ENCODE measurements at regions not wholly inside any gene's neighbourhood (a gene's known extent, or its start where the extent isn't known, plus 50 kb on each side); places are given as distances from the start of the nearest gene placed in this dataset.

DNA sequence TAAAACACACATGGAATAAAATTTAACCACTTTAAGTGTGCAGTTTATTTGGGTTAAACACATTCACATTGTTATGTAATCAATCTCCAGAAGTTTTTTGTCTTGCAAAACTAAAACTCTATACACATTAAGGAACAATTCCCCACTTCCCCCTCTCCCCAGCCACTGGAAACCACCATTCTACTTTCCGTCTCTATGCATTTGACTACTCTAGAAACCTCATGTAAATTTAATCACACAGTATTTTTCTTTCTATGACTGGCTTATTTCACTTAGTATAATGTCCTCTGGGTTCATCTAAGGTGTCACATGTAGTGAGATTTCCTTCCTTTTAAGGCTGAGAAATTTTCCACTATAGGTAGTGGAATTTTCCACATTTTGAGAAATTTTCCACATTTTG is 568.7 kb upstream of the UBE2E2 start:
- TF ChIP-seq CHD4 (IDR thresholded peaks at IDR 0.05; ENCODE audit: borderline replicate concordance) (no peak), BHLHE40 (IDR thresholded peaks at IDR 0.05; ENCODE audit: low read depth, low read length) (no peak), ZC3H11A (IDR thresholded peaks at IDR 0.05) (no peak), MYC (IDR thresholded peaks at IDR 0.05; ENCODE audit: borderline replicate concordance, low read length) (no peak), PHF8 (IDR thresholded peaks at IDR 0.05; ENCODE audit: borderline replicate concordance, low read depth) (no peak)
- TF ChIP-seq, protein P1, sequence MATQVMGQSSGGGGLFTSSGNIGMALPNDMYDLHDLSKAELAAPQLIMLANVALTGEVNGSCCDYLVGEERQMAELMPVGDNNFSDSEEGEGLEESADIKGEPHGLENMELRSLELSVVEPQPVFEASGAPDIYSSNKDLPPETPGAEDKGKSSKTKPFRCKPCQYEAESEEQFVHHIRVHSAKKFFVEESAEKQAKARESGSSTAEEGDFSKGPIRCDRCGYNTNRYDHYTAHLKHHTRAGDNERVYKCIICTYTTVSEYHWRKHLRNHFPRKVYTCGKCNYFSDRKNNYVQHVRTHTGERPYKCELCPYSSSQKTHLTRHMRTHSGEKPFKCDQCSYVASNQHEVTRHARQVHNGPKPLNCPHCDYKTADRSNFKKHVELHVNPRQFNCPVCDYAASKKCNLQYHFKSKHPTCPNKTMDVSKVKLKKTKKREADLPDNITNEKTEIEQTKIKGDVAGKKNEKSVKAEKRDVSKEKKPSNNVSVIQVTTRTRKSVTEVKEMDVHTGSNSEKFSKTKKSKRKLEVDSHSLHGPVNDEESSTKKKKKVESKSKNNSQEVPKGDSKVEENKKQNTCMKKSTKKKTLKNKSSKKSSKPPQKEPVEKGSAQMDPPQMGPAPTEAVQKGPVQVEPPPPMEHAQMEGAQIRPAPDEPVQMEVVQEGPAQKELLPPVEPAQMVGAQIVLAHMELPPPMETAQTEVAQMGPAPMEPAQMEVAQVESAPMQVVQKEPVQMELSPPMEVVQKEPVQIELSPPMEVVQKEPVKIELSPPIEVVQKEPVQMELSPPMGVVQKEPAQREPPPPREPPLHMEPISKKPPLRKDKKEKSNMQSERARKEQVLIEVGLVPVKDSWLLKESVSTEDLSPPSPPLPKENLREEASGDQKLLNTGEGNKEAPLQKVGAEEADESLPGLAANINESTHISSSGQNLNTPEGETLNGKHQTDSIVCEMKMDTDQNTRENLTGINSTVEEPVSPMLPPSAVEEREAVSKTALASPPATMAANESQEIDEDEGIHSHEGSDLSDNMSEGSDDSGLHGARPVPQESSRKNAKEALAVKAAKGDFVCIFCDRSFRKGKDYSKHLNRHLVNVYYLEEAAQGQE (IDR thresholded peaks at IDR 0.05): no peak
- TF ChIP-seq, protein P2, sequence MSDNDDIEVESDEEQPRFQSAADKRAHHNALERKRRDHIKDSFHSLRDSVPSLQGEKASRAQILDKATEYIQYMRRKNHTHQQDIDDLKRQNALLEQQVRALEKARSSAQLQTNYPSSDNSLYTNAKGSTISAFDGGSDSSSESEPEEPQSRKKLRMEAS (IDR thresholded peaks at IDR 0.05): no peak
- ChIA-PET POLR2A (no interaction called here), CTCF (no interaction called here)
- Histone ChIP-seq H3K4me3 (no peak overlapping the region), H3K27ac (no peak overlapping the region), H3K4me2 (no peak overlapping the region), H3K4me1 (no peaks in the 10 kb centered on the region), H3K9me3 (no peaks in the 10 kb centered on the region)
- ATAC-seq (no peak), DNase-seq (ENCODE audit: low read depth in 1 of 2, low spot score in 1 of 2) (no peak), FAIRE-seq (no peak)
- WGBS (ENCODE audit: missing lambda C conversion rate): 0% methylated on average over 1 of the region's 1 CpG

DNA sequence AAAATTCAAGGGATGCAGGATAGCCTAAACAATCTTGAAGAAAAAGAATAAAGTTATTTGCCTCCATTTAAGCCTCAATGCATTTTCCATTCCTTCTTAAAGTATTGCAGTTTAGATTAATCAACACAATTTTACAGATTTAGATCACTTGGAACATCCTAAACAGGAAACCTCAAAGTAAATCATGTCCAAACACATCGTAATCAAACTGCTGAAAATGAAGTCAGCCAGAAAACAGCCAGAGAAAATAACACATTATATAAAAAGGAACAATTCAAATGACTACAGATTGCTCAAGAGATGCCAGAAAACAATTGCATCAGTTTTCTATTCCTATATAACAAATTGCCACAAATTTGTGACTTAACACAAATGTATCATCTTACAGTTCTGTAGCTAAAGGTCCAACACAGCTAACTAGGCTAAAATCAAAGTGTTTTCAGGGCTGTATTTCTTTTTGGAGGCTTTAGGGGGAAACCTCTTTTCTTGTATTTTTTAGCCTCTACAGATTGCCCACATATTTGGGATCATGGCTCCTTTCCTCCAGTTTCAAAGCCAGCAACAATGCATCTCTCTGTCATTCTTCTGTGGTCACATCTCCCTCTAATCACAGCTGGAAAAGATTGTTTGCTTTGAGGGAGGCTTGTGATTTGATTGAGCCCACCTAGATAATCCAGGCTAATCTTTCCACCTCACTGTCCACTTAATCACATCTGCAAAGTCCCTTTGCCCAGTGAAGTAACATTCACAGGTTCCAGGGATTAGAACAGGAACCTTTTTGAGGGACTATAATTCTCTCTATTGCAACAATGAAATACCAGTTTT is 543.3 kb upstream of the UBE2E2 start:
- Histone ChIP-seq H3K4me3 (no peak overlapping the region), H3K9me3 (no peaks in the 10 kb centered on the region), H3K27ac (no peak overlapping the region), H3K4me1 (no peaks in the 10 kb centered on the region), H3K4me2 (no peak overlapping the region)
- WGBS (ENCODE audit: missing lambda C conversion rate): 3% methylated on average over 1 of the region's 1 CpG
- DNase-seq (ENCODE audit: low read depth in 1 of 2, low spot score in 1 of 2) (no peak), ATAC-seq (no peak), FAIRE-seq (no peak)
- TF ChIP-seq, protein P3, sequence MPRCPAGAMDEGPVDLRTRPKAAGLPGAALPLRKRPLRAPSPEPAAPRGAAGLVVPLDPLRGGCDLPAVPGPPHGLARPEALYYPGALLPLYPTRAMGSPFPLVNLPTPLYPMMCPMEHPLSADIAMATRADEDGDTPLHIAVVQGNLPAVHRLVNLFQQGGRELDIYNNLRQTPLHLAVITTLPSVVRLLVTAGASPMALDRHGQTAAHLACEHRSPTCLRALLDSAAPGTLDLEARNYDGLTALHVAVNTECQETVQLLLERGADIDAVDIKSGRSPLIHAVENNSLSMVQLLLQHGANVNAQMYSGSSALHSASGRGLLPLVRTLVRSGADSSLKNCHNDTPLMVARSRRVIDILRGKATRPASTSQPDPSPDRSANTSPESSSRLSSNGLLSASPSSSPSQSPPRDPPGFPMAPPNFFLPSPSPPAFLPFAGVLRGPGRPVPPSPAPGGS (IDR thresholded peaks at IDR 0.05): no peak
- TF ChIP-seq, protein P4, sequence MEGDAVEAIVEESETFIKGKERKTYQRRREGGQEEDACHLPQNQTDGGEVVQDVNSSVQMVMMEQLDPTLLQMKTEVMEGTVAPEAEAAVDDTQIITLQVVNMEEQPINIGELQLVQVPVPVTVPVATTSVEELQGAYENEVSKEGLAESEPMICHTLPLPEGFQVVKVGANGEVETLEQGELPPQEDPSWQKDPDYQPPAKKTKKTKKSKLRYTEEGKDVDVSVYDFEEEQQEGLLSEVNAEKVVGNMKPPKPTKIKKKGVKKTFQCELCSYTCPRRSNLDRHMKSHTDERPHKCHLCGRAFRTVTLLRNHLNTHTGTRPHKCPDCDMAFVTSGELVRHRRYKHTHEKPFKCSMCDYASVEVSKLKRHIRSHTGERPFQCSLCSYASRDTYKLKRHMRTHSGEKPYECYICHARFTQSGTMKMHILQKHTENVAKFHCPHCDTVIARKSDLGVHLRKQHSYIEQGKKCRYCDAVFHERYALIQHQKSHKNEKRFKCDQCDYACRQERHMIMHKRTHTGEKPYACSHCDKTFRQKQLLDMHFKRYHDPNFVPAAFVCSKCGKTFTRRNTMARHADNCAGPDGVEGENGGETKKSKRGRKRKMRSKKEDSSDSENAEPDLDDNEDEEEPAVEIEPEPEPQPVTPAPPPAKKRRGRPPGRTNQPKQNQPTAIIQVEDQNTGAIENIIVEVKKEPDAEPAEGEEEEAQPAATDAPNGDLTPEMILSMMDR (IDR thresholded peaks at IDR 0.05): no peak
- TF ChIP-seq MYC (IDR thresholded peaks at IDR 0.05; ENCODE audit: borderline replicate concordance, low read length) (no peak), KDM1A (IDR thresholded peaks at IDR 0.05; ENCODE audit: low read depth) (no peak), HOXB13 (CRISPR knock-in tag; IDR thresholded peaks at IDR 0.05; ENCODE audit: low read depth) (no peak), EHMT2 (IDR thresholded peaks at IDR 0.05; ENCODE audit: low read depth) (no peak), CHD2 (IDR thresholded peaks at IDR 0.05; ENCODE audit: low read length, partially characterized antibody) (no peak), ZNF302 (CRISPR knock-in tag; IDR thresholded peaks at IDR 0.05) (no peak), HOXA7 (CRISPR knock-in tag; IDR thresholded peaks at IDR 0.05) (no peak), FOXS1 (CRISPR knock-in tag; IDR thresholded peaks at IDR 0.05) (no peak), NFE2L2 (conservative IDR thresholded peaks at IDR 0.05; ENCODE audit: low read length) (no peak), RNF2 (IDR thresholded peaks at IDR 0.05; ENCODE audit: borderline replicate concordance, low read depth) (no peak), KDM5A (IDR thresholded peaks at IDR 0.05) (no peak), EHF (CRISPR knock-in tag; IDR thresholded peaks at IDR 0.05) (no peak), SREBF2 (IDR thresholded peaks at IDR 0.05) (no peak)
- TF ChIP-seq, protein P5, sequence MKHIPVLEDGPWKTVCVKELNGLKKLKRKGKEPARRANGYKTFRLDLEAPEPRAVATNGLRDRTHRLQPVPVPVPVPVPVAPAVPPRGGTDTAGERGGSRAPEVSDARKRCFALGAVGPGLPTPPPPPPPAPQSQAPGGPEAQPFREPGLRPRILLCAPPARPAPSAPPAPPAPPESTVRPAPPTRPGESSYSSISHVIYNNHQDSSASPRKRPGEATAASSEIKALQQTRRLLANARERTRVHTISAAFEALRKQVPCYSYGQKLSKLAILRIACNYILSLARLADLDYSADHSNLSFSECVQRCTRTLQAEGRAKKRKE (CRISPR knock-in tag; IDR thresholded peaks at IDR 0.05; ENCODE audit: low read depth): no peak
- TF ChIP-seq, protein P6, sequence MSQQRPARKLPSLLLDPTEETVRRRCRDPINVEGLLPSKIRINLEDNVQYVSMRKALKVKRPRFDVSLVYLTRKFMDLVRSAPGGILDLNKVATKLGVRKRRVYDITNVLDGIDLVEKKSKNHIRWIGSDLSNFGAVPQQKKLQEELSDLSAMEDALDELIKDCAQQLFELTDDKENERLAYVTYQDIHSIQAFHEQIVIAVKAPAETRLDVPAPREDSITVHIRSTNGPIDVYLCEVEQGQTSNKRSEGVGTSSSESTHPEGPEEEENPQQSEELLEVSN (IDR thresholded peaks at IDR 0.05; ENCODE audit: borderline replicate concordance, low read depth): no peak
- TF ChIP-seq, protein P7, sequence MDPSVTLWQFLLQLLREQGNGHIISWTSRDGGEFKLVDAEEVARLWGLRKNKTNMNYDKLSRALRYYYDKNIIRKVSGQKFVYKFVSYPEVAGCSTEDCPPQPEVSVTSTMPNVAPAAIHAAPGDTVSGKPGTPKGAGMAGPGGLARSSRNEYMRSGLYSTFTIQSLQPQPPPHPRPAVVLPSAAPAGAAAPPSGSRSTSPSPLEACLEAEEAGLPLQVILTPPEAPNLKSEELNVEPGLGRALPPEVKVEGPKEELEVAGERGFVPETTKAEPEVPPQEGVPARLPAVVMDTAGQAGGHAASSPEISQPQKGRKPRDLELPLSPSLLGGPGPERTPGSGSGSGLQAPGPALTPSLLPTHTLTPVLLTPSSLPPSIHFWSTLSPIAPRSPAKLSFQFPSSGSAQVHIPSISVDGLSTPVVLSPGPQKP (IDR thresholded peaks at IDR 0.05; ENCODE audit: low read depth, low read length): no peak
- TF ChIP-seq, protein P8, sequence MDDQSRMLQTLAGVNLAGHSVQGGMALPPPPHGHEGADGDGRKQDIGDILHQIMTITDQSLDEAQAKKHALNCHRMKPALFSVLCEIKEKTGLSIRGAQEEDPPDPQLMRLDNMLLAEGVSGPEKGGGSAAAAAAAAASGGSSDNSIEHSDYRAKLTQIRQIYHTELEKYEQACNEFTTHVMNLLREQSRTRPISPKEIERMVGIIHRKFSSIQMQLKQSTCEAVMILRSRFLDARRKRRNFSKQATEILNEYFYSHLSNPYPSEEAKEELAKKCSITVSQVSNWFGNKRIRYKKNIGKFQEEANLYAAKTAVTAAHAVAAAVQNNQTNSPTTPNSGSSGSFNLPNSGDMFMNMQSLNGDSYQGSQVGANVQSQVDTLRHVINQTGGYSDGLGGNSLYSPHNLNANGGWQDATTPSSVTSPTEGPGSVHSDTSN (IDR thresholded peaks at IDR 0.05): no peak
- CTCF ChIA-PET: no interaction called here
- POLR2A ChIA-PET: no interaction called here
